PC-3 (cell line): ENCODE measurements at regions not wholly inside any gene's neighbourhood (a gene's known extent, or its start where the extent isn't known, plus 50 kb on each side); places are given as distances from the start of the nearest gene placed in this dataset.
A peak's percentile ranks its signal among the peaks of the same experiment; 100 is the strongest.

Experiments
- ATAC-seq: fragments of 200-7000 bp; cut with Tn5 transposase; 2 replicates; pipeline ENCODE4 v1.9.1; 2020; ENCODE audit warnings: mild to moderate bottlenecking, moderate library complexity
- BruUV-seq: library from RNA; stranded (reverse); fragments of 400-500 nt; replicated peaks from 2 replicates; lab custom pipeline; 2021; lab: Mats Ljungman, UMichigan
- CTCF ChIA-PET: fragments of 300-600 bp; sonication (Branson Sonifier 250); formaldehyde crosslinking; loops from one replicate; lab custom pipeline; 2022; ENCODE audit warnings: antibody characterized with exemption; lab: Charles Lee
- POLR2A ChIA-PET: fragments of 300-600 bp; sonication (Branson Sonifier 250); formaldehyde crosslinking; loops from one replicate; lab custom pipeline; 2022; ENCODE audit warnings: antibody characterized with exemption; ENCODE audit not compliant: unreplicated experiment; lab: Charles Lee
- DNase-seq: peaks from one replicate; pipeline ENCODE4 v3.0.0-alpha.2; 2015
- H2AFZ ChIP-seq: fragments of 300-600 bp; sonication (generic); 2 replicates; pipeline ENCODE4 v1.6.0; 2016; ENCODE audit warnings: antibody characterized with exemption, low read length
- H3F3A ChIP-seq: fragments of 300-600 bp; sonication (generic); one replicate; pipeline ENCODE4 v1.6.0; 2017; ENCODE audit warnings: antibody characterized with exemption, low read length, control low read depth, mild to moderate bottlenecking; ENCODE audit not compliant: unreplicated experiment
- H3K27ac ChIP-seq: fragments of 300-600 bp; sonication (generic); 2 replicates; pipeline ENCODE4 v1.5.1; 2016; ENCODE audit warnings: mild to moderate bottlenecking, low read length
- H3K27me3 ChIP-seq: fragments of 300-600 bp; sonication (generic); 2 replicates; pipeline ENCODE4 v1.6.1; 2016; ENCODE audit warnings: low read length, mixed read lengths
- H3K36me3 ChIP-seq: fragments of 300-600 bp; sonication (generic); 2 replicates; pipeline ENCODE4 v1.6.1; 2016; ENCODE audit warnings: low read depth, mixed run types, low read length, mixed read lengths
- H3K4me1 ChIP-seq: fragments of 300-600 bp; sonication (generic); 2 replicates; pipeline ENCODE4 v1.5.1; 2016; ENCODE audit warnings: low read length; ENCODE audit not compliant: insufficient read depth
- H3K4me2 ChIP-seq: fragments of 300-600 bp; sonication (generic); 2 replicates; pipeline ENCODE4 v1.6.0; 2016; ENCODE audit warnings: low read length
- H3K4me3 ChIP-seq: fragments of 300-600 bp; sonication (generic); 2 replicates; pipeline ENCODE4 v1.5.1; 2016; ENCODE audit warnings: mild to moderate bottlenecking, low read length, mixed read lengths
- H3K79me2 ChIP-seq: fragments of 300-600 bp; sonication (generic); 2 replicates; pipeline ENCODE4 v1.6.1; 2017; ENCODE audit warnings: low read length, mixed read lengths
- H3K9ac ChIP-seq: fragments of 300-600 bp; sonication (generic); 2 replicates; pipeline ENCODE4 v1.6.0; 2016; ENCODE audit warnings: mild to moderate bottlenecking, low read length
- H3K9me2 ChIP-seq: fragments of 300-600 bp; sonication (generic); replicated peaks from 2 replicates; pipeline ENCODE4 v1.6.1; 2016; ENCODE audit warnings: mixed run types, low read length, mixed read lengths
- H3K9me3 ChIP-seq: fragments of 300-600 bp; sonication (generic); 2 replicates; pipeline ENCODE4 v1.6.1; 2016; ENCODE audit warnings: low read length, mixed read lengths
- H4K20me1 ChIP-seq: fragments of 300-600 bp; sonication (generic); 2 replicates; pipeline ENCODE4 v1.6.1; 2016; ENCODE audit warnings: low read length, mixed read lengths
- CTCF ChIP-seq: fragments of 300-600 bp; sonication (generic); conservative IDR thresholded peaks from 2 replicates; pipeline ENCODE4 v1.5.1; 2017; ENCODE audit warnings: antibody characterized with exemption, low read depth, mild to moderate bottlenecking, low read length
- EZH2 ChIP-seq: fragments of 300-600 bp; sonication (generic); IDR thresholded peaks from one replicate; pipeline ENCODE4 v1.6.1; 2017; ENCODE audit warnings: antibody characterized with exemption, mild to moderate bottlenecking, low read length; ENCODE audit not compliant: unreplicated experiment
- EZH2phosphoT487 ChIP-seq: fragments of 300-600 bp; sonication (generic); IDR thresholded peaks from 2 replicates; pipeline ENCODE4 v1.6.1; 2018; ENCODE audit warnings: mild to moderate bottlenecking, antibody characterized with exemption, low read length, borderline replicate concordance
- intact Hi-C: fragments of 100-400 bp; cut with micrococcal nuclease; formaldehyde crosslinking; loops from 2 replicates; pipeline ENCODE4 v1.9.0; 2023

- BruUV-seq = TSS peak; percentile 68
- TF ChIP-seq EZH2 (no peak), CTCF (no peak)
- peaks cover 19% of the 10 kb centered on the region for H3K79me2 ChIP-seq
- no peaks in the 10 kb centered on the region for H3K9me3 ChIP-seq
- H3K36me3 ChIP-seq = no peaks in the 10 kb centered on the region
- peak overlapping the region; percentile 77 for H2AFZ ChIP-seq
- H3F3A ChIP-seq = peaks cover 8% of the 10 kb centered on the region
- ATAC-seq (peak; percentile 85), DNase-seq (peak; percentile 93)
- peak overlapping the region; percentile 96 for H3K4me2 ChIP-seq
- H3K4me3 ChIP-seq = peak overlapping the region; percentile 83
- intact Hi-C loops = loop anchor here (5.0 kb wide), 1 partner anchor 908 kb away; a partner anchor contains a TSS
- H3K27ac ChIP-seq = peak overlapping the region; percentile 91
- ChIA-PET POLR2A (interaction anchor here (0.6 to 1.9 kb wide), 6 partner anchors 10 to 921 kb away, joined by 3 to 10 read pairs (median 6); a partner anchor contains a TSS), CTCF (interaction anchor here (0.6 kb wide), 1 partner anchor 48 kb away, joined by 6 read pairs; no protein-coding TSS in a partner anchor)
- H4K20me1 ChIP-seq = no peaks in the 10 kb centered on the region
- H3K9ac ChIP-seq = peak overlapping the region; percentile 97
- H3K27me3 ChIP-seq = no peaks in the 10 kb centered on the region
- H3K4me1 ChIP-seq = peaks cover 23% of the 10 kb centered on the region
- H3K9me2 ChIP-seq = no peaks in the 10 kb centered on the region
Observed at GRCh38 chr6:26223650-26224546, 136.7 kb downstream of the HFE start.

- DNase-seq (no peak), ATAC-seq (no peak)
- POLR2A ChIA-PET = interaction anchor here (0.6 to 1.9 kb wide), 5 partner anchors 9 to 920 kb away, joined by 3 to 10 read pairs (median 7); a partner anchor contains a TSS
- H3K36me3 ChIP-seq = no peaks in the 10 kb centered on the region
- intact Hi-C loops = loop anchor here (5.0 kb wide), 1 partner anchor 908 kb away; a partner anchor contains a TSS
- CTCF ChIA-PET = interaction anchor here (0.6 kb wide), 1 partner anchor 49 kb away, joined by 6 read pairs; no protein-coding TSS in a partner anchor
- no peaks in the 10 kb centered on the region for H3K9me2 ChIP-seq
- H3K27me3 ChIP-seq = no peaks in the 10 kb centered on the region
- peak overlapping the region; percentile 96 for H3K4me2 ChIP-seq
- H3K9me3 ChIP-seq = no peaks in the 10 kb centered on the region
- H3K4me1 ChIP-seq = peaks cover 23% of the 10 kb centered on the region
- H4K20me1 ChIP-seq = no peaks in the 10 kb centered on the region
- peak overlapping the region; percentile 97 for H3K9ac ChIP-seq
- peak overlapping the region; percentile 91 for H3K27ac ChIP-seq
- peak overlapping the region; percentile 77 for H2AFZ ChIP-seq
- TSS peak; percentile 80 for BruUV-seq
- peaks cover 8% of the 10 kb centered on the region for H3F3A ChIP-seq
- H3K79me2 ChIP-seq = peaks cover 19% of the 10 kb centered on the region
- no peak for TF ChIP-seq EZH2phosphoT487
- no peak for TF ChIP-seq CTCF
- TF ChIP-seq EZH2 = no peak
- peak overlapping the region; percentile 83 for H3K4me3 ChIP-seq
Observed at GRCh38 chr6:26224547-26224912, 137.3 kb downstream of the HFE start.
